ENCODE measurements at regions not wholly inside any gene's neighbourhood (a gene's known extent, or its start where the extent isn't known, plus 50 kb on each side); places are given as distances from the start of the nearest gene placed in this dataset.
"Not testable (repeated sequence)": the region's sequence is repeated elsewhere in the genome, so short reads cannot be mapped to it uniquely, and the experiment has no call there.

GRCh38 chr3:153397794-153398193 lies 235.8 kb downstream of the RAP2B start:
- Mint-ChIP-seq H3K4me1 (ENCODE audit: low read depth) (peaks cover 19% of the 10 kb centered on the region), H3K27ac (no peak overlapping the region), H3K4me3 (no peak overlapping the region), H3K27me3 (no peaks in the 10 kb centered on the region), H3K9me3 (peaks cover 15% of the 10 kb centered on the region), H3K36me3 (ENCODE audit: low read depth) (peaks cover 5% of the 10 kb centered on the region)
- no peak for DNase-seq

GRCh38 chr3:153399636-153400035 lies 237.6 kb downstream of the RAP2B start:
- Mint-ChIP-seq H3K9me3 (peaks cover 7% of the 10 kb centered on the region), H3K27ac (no peak overlapping the region), H3K36me3 (ENCODE audit: low read depth) (no peaks in the 10 kb centered on the region), H3K4me3 (no peak overlapping the region), H3K27me3 (no peaks in the 10 kb centered on the region), H3K4me1 (ENCODE audit: low read depth) (peaks cover 19% of the 10 kb centered on the region)
- DNase-seq = no peak

- DNase-seq = no peak
- H3K4me3 Mint-ChIP-seq = no peak overlapping the region
- peaks cover 2% of the 10 kb centered on the region for H3K9me3 Mint-ChIP-seq
- peaks cover 19% of the 10 kb centered on the region for H3K4me1 Mint-ChIP-seq (ENCODE audit: low read depth)
- no peaks in the 10 kb centered on the region for H3K36me3 Mint-ChIP-seq (ENCODE audit: low read depth)
- H3K27ac Mint-ChIP-seq = no peak overlapping the region
- no peaks in the 10 kb centered on the region for H3K27me3 Mint-ChIP-seq
Observed at GRCh38 chr3:153400641-153401040, 238.6 kb downstream of the RAP2B start.

GRCh38 chr3:153404157-153404556 lies 242.1 kb downstream of the RAP2B start:
- H3K9me3 Mint-ChIP-seq = no peaks in the 10 kb centered on the region
- no peak overlapping the region for H3K4me3 Mint-ChIP-seq
- no peaks in the 10 kb centered on the region for H3K36me3 Mint-ChIP-seq (ENCODE audit: low read depth)
- H3K27ac Mint-ChIP-seq = no peak overlapping the region
- no peaks in the 10 kb centered on the region for H3K27me3 Mint-ChIP-seq
- no peak for DNase-seq
- H3K4me1 Mint-ChIP-seq (ENCODE audit: low read depth) = peaks cover 14% of the 10 kb centered on the region

- H3K4me1 Mint-ChIP-seq (ENCODE audit: low read depth); H3K9me3 Mint-ChIP-seq; H3K27ac Mint-ChIP-seq; H3K27me3 Mint-ChIP-seq; H3K36me3 Mint-ChIP-seq (ENCODE audit: low read depth); H3K4me3 Mint-ChIP-seq; DNase-seq: not testable (repeated sequence)
Observed at GRCh38 chr3:153405320-153405719, 243.3 kb downstream of the RAP2B start.

- no peak for DNase-seq
- Mint-ChIP-seq H3K27me3 (no peaks in the 10 kb centered on the region), H3K36me3 (ENCODE audit: low read depth) (no peaks in the 10 kb centered on the region), H3K27ac (no peak overlapping the region), H3K4me1 (ENCODE audit: low read depth) (peaks cover 10% of the 10 kb centered on the region), H3K4me3 (no peak overlapping the region), H3K9me3 (no peaks in the 10 kb centered on the region)
Observed at GRCh38 chr3:153410517-153410916, 248.5 kb downstream of the RAP2B start.

- Mint-ChIP-seq H3K27ac (no peak overlapping the region), H3K4me3 (no peak overlapping the region), H3K4me1 (ENCODE audit: low read depth) (peaks cover 10% of the 10 kb centered on the region), H3K9me3 (peaks cover 16% of the 10 kb centered on the region), H3K27me3 (no peaks in the 10 kb centered on the region), H3K36me3 (ENCODE audit: low read depth) (no peaks in the 10 kb centered on the region)
- DNase-seq = no peak
Observed at GRCh38 chr3:153414982-153415381, 253.0 kb downstream of the RAP2B start.

- no peak for DNase-seq
- Mint-ChIP-seq H3K27me3 (no peaks in the 10 kb centered on the region), H3K4me3 (no peak overlapping the region), H3K27ac (no peak overlapping the region), H3K9me3 (peaks cover 44% of the 10 kb centered on the region), H3K36me3 (ENCODE audit: low read depth) (peaks cover 4% of the 10 kb centered on the region), H3K4me1 (ENCODE audit: low read depth) (no peaks in the 10 kb centered on the region)
Observed at GRCh38 chr3:153422314-153422713, 260.3 kb downstream of the RAP2B start.

- not testable (repeated sequence) for H3K27me3 Mint-ChIP-seq; H3K27ac Mint-ChIP-seq; H3K36me3 Mint-ChIP-seq (ENCODE audit: low read depth); DNase-seq; H3K4me3 Mint-ChIP-seq; H3K4me1 Mint-ChIP-seq (ENCODE audit: low read depth)
- H3K9me3 Mint-ChIP-seq = peaks cover 40% of the 10 kb centered on the region
Observed at GRCh38 chr3:153423820-153424219, 261.8 kb downstream of the RAP2B start.

GRCh38 chr3:153426344-153426743 lies 264.3 kb downstream of the RAP2B start:
- H3K9me3 Mint-ChIP-seq = peaks cover 27% of the 10 kb centered on the region

GRCh38 chr3:153426803-153427202 lies 264.8 kb downstream of the RAP2B start:
- Mint-ChIP-seq H3K4me1 (ENCODE audit: low read depth) (no peaks in the 10 kb centered on the region), H3K9me3 (peaks cover 27% of the 10 kb centered on the region)
- no peak for DNase-seq

More at GRCh38 chr3:153426344-153426743, 264.3 kb downstream of the RAP2B start:
- Mint-ChIP-seq H3K27ac (no peak overlapping the region), H3K4me1 (ENCODE audit: low read depth) (no peaks in the 10 kb centered on the region), H3K27me3 (no peaks in the 10 kb centered on the region), H3K36me3 (ENCODE audit: low read depth) (peaks cover 4% of the 10 kb centered on the region), H3K4me3 (no peak overlapping the region)
- DNase-seq = no peak

GRCh38 chr3:153429821-153430220 lies 267.8 kb downstream of the RAP2B start:
- no peaks in the 10 kb centered on the region for H3K4me1 Mint-ChIP-seq (ENCODE audit: low read depth)
- H3K4me3 Mint-ChIP-seq = no peak overlapping the region
- no peaks in the 10 kb centered on the region for H3K36me3 Mint-ChIP-seq (ENCODE audit: low read depth)
- no peak for DNase-seq
- no peaks in the 10 kb centered on the region for H3K27me3 Mint-ChIP-seq
- peaks cover 7% of the 10 kb centered on the region for H3K9me3 Mint-ChIP-seq
- H3K27ac Mint-ChIP-seq = no peak overlapping the region

More at GRCh38 chr3:153426803-153427202, 264.8 kb downstream of the RAP2B start:
- H3K4me3 Mint-ChIP-seq = no peak overlapping the region
- H3K27me3 Mint-ChIP-seq = no peaks in the 10 kb centered on the region
- H3K36me3 Mint-ChIP-seq (ENCODE audit: low read depth) = peaks cover 4% of the 10 kb centered on the region
- no peak overlapping the region for H3K27ac Mint-ChIP-seq

- Mint-ChIP-seq H3K27ac (no peak overlapping the region), H3K27me3 (no peaks in the 10 kb centered on the region), H3K4me1 (ENCODE audit: low read depth) (no peaks in the 10 kb centered on the region), H3K36me3 (ENCODE audit: low read depth) (no peaks in the 10 kb centered on the region), H3K4me3 (no peak overlapping the region), H3K9me3 (no peaks in the 10 kb centered on the region)
- DNase-seq = no peak
Observed at GRCh38 chr3:153431076-153431475, 269.1 kb downstream of the RAP2B start.

GRCh38 chr3:153437666-153438065 lies 275.6 kb downstream of the RAP2B start:
- Mint-ChIP-seq H3K27ac (no peak overlapping the region), H3K27me3 (no peaks in the 10 kb centered on the region), H3K4me1 (ENCODE audit: low read depth) (peaks cover 20% of the 10 kb centered on the region), H3K36me3 (ENCODE audit: low read depth) (no peaks in the 10 kb centered on the region), H3K4me3 (no peak overlapping the region), H3K9me3 (no peaks in the 10 kb centered on the region)
- DNase-seq = no peak

- Mint-ChIP-seq H3K9me3 (no peaks in the 10 kb centered on the region), H3K4me1 (ENCODE audit: low read depth) (peaks cover 25% of the 10 kb centered on the region)
Observed at GRCh38 chr3:153438271-153438670, 276.2 kb downstream of the RAP2B start.

GRCh38 chr3:153439780-153440179 lies 277.8 kb downstream of the RAP2B start:
- no peaks in the 10 kb centered on the region for H3K36me3 Mint-ChIP-seq (ENCODE audit: low read depth)
- peaks cover 29% of the 10 kb centered on the region for H3K4me1 Mint-ChIP-seq (ENCODE audit: low read depth)
- DNase-seq = no peak
- H3K27ac Mint-ChIP-seq = no peak overlapping the region
- H3K4me3 Mint-ChIP-seq = no peak overlapping the region
- no peaks in the 10 kb centered on the region for H3K27me3 Mint-ChIP-seq
- H3K9me3 Mint-ChIP-seq = no peaks in the 10 kb centered on the region

More at GRCh38 chr3:153438271-153438670, 276.2 kb downstream of the RAP2B start:
- no peaks in the 10 kb centered on the region for H3K36me3 Mint-ChIP-seq (ENCODE audit: low read depth)
- H3K27ac Mint-ChIP-seq = no peak overlapping the region
- DNase-seq = no peak
- no peaks in the 10 kb centered on the region for H3K27me3 Mint-ChIP-seq
- no peak overlapping the region for H3K4me3 Mint-ChIP-seq
